ENCODE measurements at regions not wholly inside any gene's neighbourhood (a gene's known extent, or its start where the extent isn't known, plus 50 kb on each side); places are given as distances from the start of the nearest gene placed in this dataset.

- no peak for TF ChIP-seq POLR2A (IDR thresholded peaks at IDR 0.05; ENCODE audit: low read depth, low read length)
- TF ChIP-seq TAF1 (IDR thresholded peaks at IDR 0.05; ENCODE audit: low read depth, low read length) = no peak
- TF ChIP-seq POLR2AphosphoS5 (IDR thresholded peaks at IDR 0.05; ENCODE audit: low read depth, low read length) = no peak
Observed at GRCh38 chr18:2326999-2327398, 244.3 kb downstream of the METTL4 start.

Measured in GM12891 (cell line).